GM06990 (cell line): ENCODE measurements at regions not wholly inside any gene's neighbourhood (a gene's known extent, or its start where the extent isn't known, plus 50 kb on each side); places are given as distances from the start of the nearest gene placed in this dataset.

Source experiments
- DNase-seq: peaks from one replicate; pipeline ENCODE4 v3.0.0-alpha.2; 2011; ENCODE audit not compliant: insufficient read length; ENCODE audit errors: extremely low read depth
- H3K27me3 ChIP-seq: replicated peaks from 2 replicates; pipeline ENCODE4 v1.6.0; 2011; ENCODE audit warnings: low read length; ENCODE audit not compliant: control insufficient read depth, insufficient read depth
- H3K36me3 ChIP-seq: 2 replicates; pipeline ENCODE4 v1.5.1; 2011; ENCODE audit warnings: low read length; ENCODE audit not compliant: control insufficient read depth, insufficient read depth
- H3K4me3 ChIP-seq: replicated peaks from 2 replicates; pipeline ENCODE4 v1.5.1; 2011; ENCODE audit warnings: low read depth, mild to moderate bottlenecking, control low read depth, low read length
- TF ChIP-seq, protein P1 (sequence below): IDR thresholded peaks from 2 replicates; pipeline ENCODE4 v1.5.1; 2011; ENCODE audit warnings: low read length, control low read depth, mild to moderate bottlenecking, inconsistent platforms; ENCODE audit not compliant: insufficient read depth, poor library complexity, severe bottlenecking

DNA sequence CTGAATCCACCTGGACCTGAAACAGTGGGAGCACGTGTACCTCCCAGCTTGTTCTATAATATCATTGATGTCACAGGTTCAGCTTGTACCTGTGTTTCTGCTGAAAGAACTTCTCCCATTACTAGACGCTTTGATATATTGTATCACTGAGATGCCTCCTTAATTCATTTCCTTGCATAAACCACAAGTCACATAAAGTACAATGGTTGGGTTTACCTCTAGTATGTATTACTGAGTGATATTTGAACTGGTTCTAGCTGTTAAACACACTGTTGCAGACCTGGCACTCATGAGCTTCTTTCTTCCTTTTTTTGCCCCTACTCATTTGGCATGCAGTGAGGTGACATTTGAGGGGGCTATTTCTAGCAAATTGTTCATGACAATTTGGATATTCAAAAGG, 106.6 kb upstream of the KLF14 start:
- no peaks in the 10 kb centered on the region for H3K27me3 ChIP-seq
- no peak for DNase-seq
- TF ChIP-seq, protein P1, sequence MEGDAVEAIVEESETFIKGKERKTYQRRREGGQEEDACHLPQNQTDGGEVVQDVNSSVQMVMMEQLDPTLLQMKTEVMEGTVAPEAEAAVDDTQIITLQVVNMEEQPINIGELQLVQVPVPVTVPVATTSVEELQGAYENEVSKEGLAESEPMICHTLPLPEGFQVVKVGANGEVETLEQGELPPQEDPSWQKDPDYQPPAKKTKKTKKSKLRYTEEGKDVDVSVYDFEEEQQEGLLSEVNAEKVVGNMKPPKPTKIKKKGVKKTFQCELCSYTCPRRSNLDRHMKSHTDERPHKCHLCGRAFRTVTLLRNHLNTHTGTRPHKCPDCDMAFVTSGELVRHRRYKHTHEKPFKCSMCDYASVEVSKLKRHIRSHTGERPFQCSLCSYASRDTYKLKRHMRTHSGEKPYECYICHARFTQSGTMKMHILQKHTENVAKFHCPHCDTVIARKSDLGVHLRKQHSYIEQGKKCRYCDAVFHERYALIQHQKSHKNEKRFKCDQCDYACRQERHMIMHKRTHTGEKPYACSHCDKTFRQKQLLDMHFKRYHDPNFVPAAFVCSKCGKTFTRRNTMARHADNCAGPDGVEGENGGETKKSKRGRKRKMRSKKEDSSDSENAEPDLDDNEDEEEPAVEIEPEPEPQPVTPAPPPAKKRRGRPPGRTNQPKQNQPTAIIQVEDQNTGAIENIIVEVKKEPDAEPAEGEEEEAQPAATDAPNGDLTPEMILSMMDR, result no peak
- H3K36me3 ChIP-seq, result no peaks in the 10 kb centered on the region
- no peak overlapping the region for H3K4me3 ChIP-seq

GRCh38 chr7:130841416-130841815, 107.4 kb upstream of the KLF14 start:
- TF ChIP-seq, protein P1, result no peak
- Histone ChIP-seq H3K4me3 (no peak overlapping the region), H3K36me3 (no peaks in the 10 kb centered on the region), H3K27me3 (no peaks in the 10 kb centered on the region)
- no peak for DNase-seq

GRCh38 chr7:130843703-130844102, 109.7 kb upstream of the KLF14 start:
- TF ChIP-seq, protein P1, result no peak
- no peak for DNase-seq
- no peaks in the 10 kb centered on the region for H3K36me3 ChIP-seq
- no peaks in the 10 kb centered on the region for H3K27me3 ChIP-seq
- no peak overlapping the region for H3K4me3 ChIP-seq

DNA sequence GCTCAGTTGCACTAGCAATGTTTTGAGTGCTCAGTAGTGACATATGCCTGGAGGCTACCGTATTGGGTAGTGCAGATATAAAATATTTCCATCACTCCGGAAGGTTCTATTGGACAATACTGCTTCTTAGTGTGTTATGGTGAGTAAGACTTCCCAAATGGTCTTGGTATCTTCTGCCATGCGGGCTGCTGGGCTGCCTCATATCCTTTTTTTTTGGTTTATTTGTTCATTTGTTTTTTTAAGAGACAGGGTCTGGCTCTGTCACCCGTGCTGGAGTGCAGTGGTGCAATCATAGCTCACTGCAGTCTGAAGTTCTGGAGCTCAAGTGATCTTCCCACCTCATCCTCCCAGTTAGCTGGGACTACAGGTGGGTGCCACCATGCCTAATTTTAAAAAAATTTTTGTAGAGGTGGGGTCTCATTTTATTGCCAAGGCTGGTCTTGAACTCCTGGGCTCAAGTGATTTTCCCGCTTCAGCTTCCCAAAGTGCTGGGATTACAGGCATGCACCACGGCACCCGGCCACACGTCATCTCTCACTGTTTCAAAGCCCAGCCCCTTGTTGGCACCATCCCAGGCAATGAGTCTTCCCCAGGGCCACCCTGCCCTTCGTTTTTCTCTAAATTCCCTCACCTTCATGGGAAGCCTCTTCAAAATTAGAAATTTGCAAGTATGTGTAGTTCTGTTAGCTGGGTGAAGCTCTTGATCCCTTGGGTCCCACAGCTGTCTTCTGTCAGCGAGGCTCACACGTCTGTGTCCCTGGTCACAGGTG, 111.0 kb upstream of the KLF14 start:
- H3K27me3 ChIP-seq, result no peaks in the 10 kb centered on the region
- DNase-seq, result no peak

GRCh38 chr7:130845581-130846085, 111.6 kb upstream of the KLF14 start:
- TF ChIP-seq, protein P1, result no peak
- Histone ChIP-seq H3K36me3 (no peaks in the 10 kb centered on the region), H3K4me3 (no peak overlapping the region), H3K27me3 (no peaks in the 10 kb centered on the region)
- no peak for DNase-seq

More for the DNA sequence above, 111.0 kb upstream of the KLF14 start:
- Histone ChIP-seq H3K4me3 (no peak overlapping the region), H3K36me3 (no peaks in the 10 kb centered on the region)
- TF ChIP-seq, protein P1, result no peak
